HG02885 (cell line): ENCODE measurements at regions not wholly inside any gene's neighbourhood (a gene's known extent, or its start where the extent isn't known, plus 50 kb on each side); places are given as distances from the start of the nearest gene placed in this dataset.
"Not testable (repeated sequence)": the region's sequence is repeated elsewhere in the genome, so short reads cannot be mapped to it uniquely, and the experiment has no call there.

ENCODE experiments used
- ATAC-seq: cut with Tn5 transposase; IDR thresholded peaks from one replicate; pipeline ENCODE4 v1.9.1; 2021; ENCODE audit warnings: mild to moderate bottlenecking; ENCODE audit not compliant: unreplicated experiment, poor library complexity

- ATAC-seq, result no peak
These were observed 932.1 kb downstream of the QKI start for GRCh38 chr6:164346631-164347030.

GRCh38 chr6:164345806-164346496, 931.4 kb downstream of the QKI start:
- no peak for ATAC-seq

GRCh38 chr6:164345327-164345726, 930.8 kb downstream of the QKI start:
- no peak for ATAC-seq

- ATAC-seq, result no peak
These were observed 930.3 kb downstream of the QKI start for GRCh38 chr6:164344801-164345291.

DNA sequence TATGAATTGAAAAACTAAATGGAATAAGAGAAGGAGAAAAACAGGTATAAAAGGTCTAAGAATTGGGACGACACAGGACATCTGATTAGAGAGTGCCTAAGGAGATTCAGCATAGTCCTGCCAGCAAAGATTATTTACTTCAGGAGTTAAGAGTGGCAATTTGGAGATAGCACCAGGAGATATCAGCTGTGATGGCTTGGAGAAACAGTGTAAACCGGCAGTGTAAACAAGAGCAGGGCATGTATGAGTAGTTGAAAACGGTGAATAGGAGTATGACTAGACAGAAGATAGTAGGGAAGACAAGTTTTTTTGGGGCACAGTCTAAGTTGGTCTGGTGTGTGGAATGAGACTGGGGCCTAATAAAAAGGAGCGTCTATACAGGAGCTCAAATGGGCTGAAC, 924.9 kb downstream of the QKI start:
- ATAC-seq, result not testable (repeated sequence)

DNA sequence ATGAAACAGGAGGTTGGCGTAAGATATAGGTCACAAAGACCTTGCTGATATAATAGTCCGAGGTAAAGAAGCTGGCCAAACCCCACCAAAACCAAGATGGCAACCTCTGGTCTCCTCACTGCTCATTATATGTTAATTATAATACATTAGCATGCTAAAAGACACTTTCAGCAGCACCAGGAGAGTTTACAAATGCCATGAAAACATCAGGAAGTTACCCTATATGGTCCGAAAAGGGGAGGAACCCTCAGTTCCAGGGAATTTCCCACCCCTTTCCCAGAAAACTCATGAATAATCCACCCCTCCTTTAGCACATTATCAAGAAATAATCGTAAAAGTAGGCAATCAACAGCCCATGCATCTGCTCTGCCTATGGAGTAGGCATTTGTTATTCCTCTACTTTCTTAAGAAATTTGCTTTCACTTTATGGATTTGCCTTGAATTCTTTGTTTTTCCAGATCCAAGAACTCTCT, 923.4 kb downstream of the QKI start:
- ATAC-seq, result no peak

DNA sequence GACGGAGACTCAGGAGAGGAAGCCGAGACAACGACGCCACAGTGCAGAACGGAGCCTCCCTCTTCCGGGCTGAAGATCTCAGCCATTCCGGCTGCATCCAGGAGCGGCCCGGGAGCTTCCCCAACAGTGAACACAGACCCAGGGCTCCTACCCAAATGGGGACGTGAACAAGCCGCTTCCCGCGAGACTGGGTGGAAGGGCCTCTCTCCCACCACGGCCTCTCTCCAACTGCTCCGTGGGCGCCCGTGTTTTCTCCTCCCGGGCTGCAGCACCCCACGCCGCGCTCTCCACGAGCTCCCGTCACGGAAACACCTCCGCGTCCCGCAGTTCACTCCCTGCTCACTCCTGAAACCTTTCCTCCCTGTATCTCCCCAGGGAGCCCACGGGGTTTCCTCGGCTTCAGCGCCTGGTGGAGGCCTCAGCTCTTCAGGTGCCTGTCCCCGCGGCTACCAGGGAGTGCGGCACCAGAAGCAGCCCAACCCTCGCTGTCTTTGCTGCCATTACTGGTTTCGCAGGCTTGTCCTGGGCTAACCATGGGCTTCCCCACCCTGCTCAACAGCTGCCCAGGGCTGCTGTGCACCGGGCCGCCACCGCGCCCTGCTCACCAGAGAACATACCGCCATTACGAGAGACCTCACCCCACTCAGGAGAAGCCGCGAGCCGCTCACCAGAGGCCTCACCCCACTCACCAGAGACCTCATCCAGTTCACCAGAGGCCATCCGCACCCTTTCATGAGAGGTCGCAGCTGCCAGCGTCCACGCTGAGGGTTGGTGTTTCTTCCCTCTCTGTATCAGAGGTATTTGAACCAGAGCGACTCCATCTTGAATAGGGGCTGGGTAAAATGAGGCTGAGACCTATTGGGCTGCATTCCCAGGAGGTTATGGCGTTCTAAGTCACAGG, 922.8 kb downstream of the QKI start:
- no peak for ATAC-seq

- no peak for ATAC-seq
These were observed 921.9 kb downstream of the QKI start for GRCh38 chr6:164336455-164336854.

DNA sequence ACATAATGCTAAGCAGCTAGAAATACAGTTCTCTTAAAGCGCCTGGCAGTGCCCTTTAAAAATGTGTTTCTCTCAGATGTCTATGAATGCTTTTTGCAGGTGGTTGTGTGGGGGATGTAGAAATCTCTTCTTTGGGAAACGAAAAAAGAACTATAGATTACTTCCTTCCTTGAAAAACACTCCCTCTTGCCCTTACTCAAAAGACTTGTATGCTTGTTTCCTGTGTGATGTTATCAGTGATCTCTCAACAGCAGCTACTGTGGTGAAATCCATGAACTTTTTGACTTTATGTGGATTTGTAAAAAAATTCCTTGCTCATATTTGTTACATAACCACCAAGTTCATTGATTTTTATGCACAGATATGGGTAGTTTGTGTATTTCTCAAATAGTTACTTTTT, 916.5 kb downstream of the QKI start:
- ATAC-seq, result no peak

DNA sequence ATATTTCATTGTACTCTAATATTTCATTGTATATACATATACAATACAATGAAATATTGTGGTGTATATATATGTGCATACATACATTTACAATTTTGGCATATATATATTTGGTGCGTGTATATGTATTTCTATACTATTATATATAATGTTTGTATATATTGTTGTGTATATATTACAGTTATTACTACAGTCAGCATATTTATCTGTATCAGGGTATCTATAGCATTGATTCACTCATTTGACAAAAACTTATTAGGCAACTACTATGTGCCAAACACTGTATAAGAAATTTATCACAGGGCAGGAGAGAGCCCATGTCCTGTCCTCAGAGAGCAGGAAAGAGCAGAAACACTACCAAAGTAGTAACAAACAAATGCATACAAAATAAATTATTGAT, 910.6 kb downstream of the QKI start:
- no peak for ATAC-seq

DNA sequence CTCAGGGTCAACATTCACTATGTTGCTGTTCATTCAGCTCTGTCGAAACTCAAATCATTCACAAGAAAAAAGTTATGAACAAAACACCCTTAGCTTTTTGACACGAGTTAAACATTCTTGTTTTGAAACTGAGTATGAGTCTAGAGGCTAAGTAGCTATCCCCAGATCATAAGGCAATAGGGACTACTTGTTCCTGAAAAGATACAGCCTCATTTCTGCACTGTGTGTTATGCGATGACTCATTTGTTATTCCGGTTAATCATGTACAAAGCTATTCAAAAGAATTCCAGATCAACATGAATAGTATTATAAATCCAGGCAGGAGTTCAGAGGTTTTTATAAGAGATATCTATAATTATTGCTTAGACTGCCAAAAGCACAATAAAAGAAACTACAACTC, 908.0 kb downstream of the QKI start:
- no peak for ATAC-seq

- ATAC-seq, result no peak
These were observed 906.8 kb downstream of the QKI start for GRCh38 chr6:164321297-164321696.

GRCh38 chr6:164315376-164315775, 900.9 kb downstream of the QKI start:
- ATAC-seq, result no peak

DNA sequence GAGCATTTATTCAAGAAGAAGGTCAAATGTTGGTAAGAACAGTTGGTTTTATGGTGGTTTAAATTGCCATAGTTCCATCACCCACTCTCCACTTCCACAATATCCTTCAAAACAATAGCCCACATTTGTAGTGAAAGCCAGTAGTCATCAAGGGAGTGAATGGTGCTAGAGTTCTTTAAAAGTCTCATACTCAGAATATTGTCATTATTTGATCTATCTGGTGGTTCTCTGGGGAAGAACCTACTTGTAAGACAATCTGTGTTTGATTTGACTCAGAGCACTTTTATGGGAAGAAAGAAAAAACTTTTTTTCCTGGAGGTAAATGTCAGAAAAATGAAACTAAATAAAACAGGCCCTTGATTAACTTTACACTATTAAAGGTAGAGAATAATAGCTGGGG, 893.8 kb downstream of the QKI start:
- no peak for ATAC-seq

DNA sequence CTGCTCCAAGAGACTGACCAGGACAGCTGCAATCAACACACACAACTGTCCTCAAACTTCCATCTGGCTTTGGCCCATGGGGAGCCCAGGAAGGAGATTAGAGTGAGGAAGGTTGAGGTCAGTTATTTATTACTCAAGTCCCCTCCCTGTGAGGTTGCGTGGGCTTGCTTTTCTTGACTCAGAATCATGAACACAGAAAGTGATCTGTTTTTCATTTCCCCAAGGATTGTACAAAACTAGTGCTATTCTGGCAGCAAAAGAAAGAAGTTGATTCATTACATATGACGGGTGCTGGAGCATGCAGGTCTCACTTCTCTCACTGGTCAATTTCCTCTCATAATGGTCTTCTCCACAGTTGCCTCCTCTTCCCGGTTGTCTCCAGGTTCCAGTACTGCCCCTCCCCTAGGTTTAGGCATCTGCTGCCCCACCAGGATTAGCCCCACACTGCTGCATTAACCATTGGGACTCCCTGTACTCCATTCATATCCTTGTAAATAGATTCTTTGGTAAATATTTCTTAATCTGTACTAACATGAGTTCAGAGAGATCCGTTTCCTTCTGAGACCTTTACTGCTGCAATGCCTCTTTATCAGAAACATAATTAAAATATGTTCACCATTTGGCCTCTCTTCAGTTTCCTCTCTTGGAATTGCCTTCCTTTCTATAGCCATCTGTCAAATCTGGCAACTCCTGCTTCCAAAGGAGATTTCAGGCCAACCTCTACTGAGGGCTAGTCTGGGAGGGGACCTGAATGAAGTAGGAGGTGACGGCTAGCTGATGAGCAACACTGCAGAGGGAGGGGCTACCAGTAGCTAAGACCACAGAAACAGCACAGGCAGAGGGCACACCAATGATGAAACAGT, 888.8 kb downstream of the QKI start:
- no peak for ATAC-seq

DNA sequence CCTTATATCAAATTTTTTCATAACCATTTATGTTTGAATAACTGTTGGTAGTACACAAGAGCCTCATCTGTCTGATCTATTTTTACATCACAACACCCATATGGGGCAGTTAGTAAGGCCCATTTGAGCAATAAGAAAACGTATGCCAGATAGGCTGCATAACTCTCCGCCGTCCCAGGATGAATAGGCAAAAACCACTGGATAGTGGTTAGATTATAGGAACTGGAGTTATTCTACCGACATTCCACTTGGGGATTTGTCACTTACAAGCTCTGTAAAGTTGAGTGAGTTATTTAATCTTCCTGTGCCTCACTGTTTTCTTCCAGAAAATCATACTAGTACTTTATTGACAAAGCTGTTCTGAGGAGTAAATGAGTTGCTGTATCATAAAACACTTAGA, 881.9 kb downstream of the QKI start:
- no peak for ATAC-seq

DNA sequence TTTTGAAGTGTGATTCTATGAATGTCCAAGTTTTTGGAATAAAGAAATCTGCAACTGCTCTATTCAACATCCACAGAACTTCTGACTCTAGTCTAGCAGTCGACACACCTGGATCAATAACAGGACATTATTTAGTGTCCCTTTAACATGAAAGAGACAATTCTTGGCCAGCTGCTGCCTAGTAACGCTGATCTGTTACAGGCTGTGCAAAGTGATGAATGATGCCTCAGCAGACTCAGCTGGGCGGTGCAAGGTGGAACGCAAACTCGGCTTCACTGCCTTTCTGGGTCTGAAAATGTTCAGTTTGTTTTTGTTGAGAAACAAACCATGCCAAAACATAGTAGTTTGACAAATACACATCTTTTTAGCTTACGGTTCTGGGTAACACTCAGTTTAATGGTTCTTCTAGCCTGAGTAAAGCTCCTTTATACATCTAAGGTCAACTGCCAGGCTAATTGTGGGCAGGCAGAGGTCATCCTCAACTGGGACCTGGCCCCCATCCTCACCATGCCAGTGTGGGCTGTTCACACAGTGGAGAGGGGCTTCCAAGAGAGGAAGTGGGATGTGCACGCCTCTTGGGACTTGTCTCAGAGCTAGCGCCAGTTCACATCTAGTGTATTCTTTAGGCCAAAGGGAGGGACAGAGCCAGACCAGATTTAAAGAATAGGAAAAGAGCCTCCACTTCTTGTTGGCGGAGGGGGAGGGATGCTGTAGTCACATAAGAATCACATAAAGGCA, 879.7 kb downstream of the QKI start:
- ATAC-seq, result no peak

DNA sequence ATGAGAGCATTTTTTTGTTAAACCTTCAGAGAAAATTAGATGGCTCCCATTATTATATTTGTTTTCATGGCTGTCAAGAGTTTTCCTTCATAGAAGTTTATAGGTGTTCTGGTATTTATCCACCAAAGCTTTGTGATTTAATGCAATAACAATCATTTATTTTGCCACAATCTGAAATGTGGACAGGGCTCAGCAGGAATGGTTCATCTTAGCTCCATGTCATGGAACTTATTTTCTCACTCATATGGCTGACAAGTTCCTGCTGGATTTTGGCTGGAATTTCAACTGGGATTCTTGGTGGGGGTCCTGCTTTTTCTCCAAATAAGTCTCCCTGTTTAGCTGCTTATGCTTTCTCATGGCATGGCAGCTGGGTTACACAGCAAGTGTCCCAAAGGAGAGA, 876.7 kb downstream of the QKI start:
- no peak for ATAC-seq

DNA sequence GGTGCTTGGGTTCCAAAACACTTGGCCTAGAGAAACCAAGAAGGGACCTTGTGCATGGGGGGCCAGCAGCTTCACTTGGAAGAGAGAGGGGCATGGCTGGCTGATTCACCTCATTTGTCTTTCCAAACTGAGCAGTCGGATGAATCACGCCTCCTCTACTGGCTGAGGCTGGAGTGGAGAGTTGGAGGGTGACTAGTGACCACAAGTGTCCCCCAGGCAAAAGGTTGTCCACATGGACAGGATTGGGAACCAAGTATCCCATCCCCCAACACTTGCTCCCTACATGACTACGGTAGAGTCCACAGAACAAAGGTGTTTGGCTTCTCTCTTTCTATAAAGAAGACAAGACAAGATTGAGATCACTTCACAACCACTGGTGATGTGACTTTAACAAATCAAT, 875.6 kb downstream of the QKI start:
- ATAC-seq, result no peak

DNA sequence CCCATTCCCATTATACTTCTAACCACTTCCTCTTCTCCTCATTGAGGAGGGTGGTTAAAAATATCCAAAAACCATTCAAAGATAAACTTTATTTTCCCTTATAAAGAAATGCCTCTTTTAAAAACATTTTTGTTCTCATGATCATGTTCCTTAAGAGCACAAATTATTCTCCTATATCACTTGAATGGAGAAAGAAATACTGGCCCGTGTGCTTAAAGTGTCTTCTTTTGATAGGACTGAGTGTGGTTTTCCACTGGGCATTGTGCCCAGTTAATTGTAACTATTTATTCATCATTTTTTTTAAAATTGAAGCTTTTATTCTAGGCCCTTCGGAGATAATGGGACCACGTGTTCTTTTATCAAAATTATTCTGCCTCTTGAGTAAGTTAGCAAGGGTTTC, 871.5 kb downstream of the QKI start:
- ATAC-seq, result no peak
